HG02852 (cell line): ENCODE measurements at regions not wholly inside any gene's neighbourhood (a gene's known extent, or its start where the extent isn't known, plus 50 kb on each side); places are given as distances from the start of the nearest gene placed in this dataset.
"Not testable (repeated sequence)": the region's sequence is repeated elsewhere in the genome, so short reads cannot be mapped to it uniquely, and the experiment has no call there.

Experiments
- ATAC-seq: cut with Tn5 transposase; IDR thresholded peaks from one replicate; pipeline ENCODE4 v1.9.1; 2021; ENCODE audit warnings: mild to moderate bottlenecking, moderate library complexity; ENCODE audit not compliant: unreplicated experiment

- ATAC-seq = no peak
Observed at GRCh38 chrX:21207080-21207479, 167.1 kb upstream of the CNKSR2 start.

- ATAC-seq = not testable (repeated sequence)
Observed at GRCh38 chrX:21219208-21219607, 155.0 kb upstream of the CNKSR2 start.

- no peak for ATAC-seq
Observed at GRCh38 chrX:21225643-21226042, 148.6 kb upstream of the CNKSR2 start.

GRCh38 chrX:21228974-21229373 is 145.2 kb upstream of the CNKSR2 start:
- not testable (repeated sequence) for ATAC-seq

- ATAC-seq = peak; percentile 72
Observed at GRCh38 chrX:21255032-21255618, 119.1 kb upstream of the CNKSR2 start.

- no peak for ATAC-seq
Observed at GRCh38 chrX:21266949-21267348, 107.3 kb upstream of the CNKSR2 start.

GRCh38 chrX:21276736-21277433 is 97.3 kb upstream of the CNKSR2 start:
- ATAC-seq = no peak

- no peak for ATAC-seq
Observed at GRCh38 chrX:21289232-21289631, 85.0 kb upstream of the CNKSR2 start.

- no peak for ATAC-seq
Observed at GRCh38 chrX:21295246-21295820, 78.9 kb upstream of the CNKSR2 start.

- ATAC-seq = no peak
Observed at GRCh38 chrX:21305799-21306336, 68.3 kb upstream of the CNKSR2 start.

GRCh38 chrX:21319323-21319722 is 54.9 kb upstream of the CNKSR2 start:
- ATAC-seq = no peak
